ENCODE measurements at regions not wholly inside any gene's neighbourhood (a gene's known extent, or its start where the extent isn't known, plus 50 kb on each side); places are given as distances from the start of the nearest gene placed in this dataset.

GRCh38 chr20:19966840-19967239 is 50.3 kb upstream of the NAA20 start:
- H3K9ac ChIP-seq (ENCODE audit: low read length): no peak overlapping the region
- no peak for DNase-seq
- H4K91ac ChIP-seq (ENCODE audit: low read length): peak overlapping the region; percentile 74
- H3K36me3 ChIP-seq (ENCODE audit: control insufficient read depth in 1 of 2, insufficient read depth in 2 of 2, low read depth in 1 of 2, low read length in 2 of 2): peaks cover 25 to 75% of the 10 kb centered on the region in 2 experiments
- no peak overlapping the region for H2BK15ac ChIP-seq (ENCODE audit: low read depth, poor library complexity, severe bottlenecking)
- no peak overlapping the region for H2BK5ac ChIP-seq (ENCODE audit: low read depth, low read length, poor library complexity, severe bottlenecking)
- H3K79me1 ChIP-seq (replicated peaks; ENCODE audit: low read length, poor library complexity, severe bottlenecking): peaks cover 20% of the 10 kb centered on the region
- H3K18ac ChIP-seq (ENCODE audit: low read depth in 1 of 2, low read length in 2 of 2): peak overlapping the region in 1 of 2 experiments; percentile 81
- no peaks in the 10 kb centered on the region for H3K9me3 ChIP-seq (ENCODE audit: control insufficient read depth, low read length)
- H3K4me1 ChIP-seq (ENCODE audit: control insufficient read depth, insufficient read depth, low read depth, low read length): peaks cover 4% of the 10 kb centered on the region
- no peak overlapping the region for H2BK120ac ChIP-seq (ENCODE audit: low read depth, low read length)
- H4K8ac ChIP-seq (ENCODE audit: low read length): no peak overlapping the region
- no peak overlapping the region for H2AK5ac ChIP-seq (ENCODE audit: low read length, severe bottlenecking)
- no peak overlapping the region for H3K27ac ChIP-seq (ENCODE audit: low read length, poor library complexity, severe bottlenecking)
- H3K4me3 ChIP-seq (ENCODE audit: insufficient read depth in 1 of 2, low read depth in 1 of 2, low read length in 2 of 2): no peak overlapping the region
- no peak overlapping the region for H3K23ac ChIP-seq (ENCODE audit: low read length in 2 of 2)
- no peak overlapping the region for H3K4me2 ChIP-seq (ENCODE audit: low read length, poor library complexity, severe bottlenecking)
- H2AFZ ChIP-seq (ENCODE audit: low read depth, low read length): no peak overlapping the region
- H3K27me3 ChIP-seq (ENCODE audit: control insufficient read depth in 1 of 2, insufficient read depth in 1 of 2, low read length in 2 of 2): no peaks in the 10 kb centered on the region
- peak overlapping the region; percentile 49 to 84 for H3K4ac ChIP-seq (ENCODE audit: low read depth in 1 of 2, low read length in 2 of 2)
- no peak overlapping the region for H3K14ac ChIP-seq (ENCODE audit: low read length in 2 of 2)
- H2BK12ac ChIP-seq (ENCODE audit: low read length in 2 of 2): peak overlapping the region; percentile 7 to 85
- 89% methylated on average over 1 of the region's 1 CpG for WGBS
